SH-SY5Y (cell line): ENCODE measurements at regions not wholly inside any gene's neighbourhood (a gene's known extent, or its start where the extent isn't known, plus 50 kb on each side); places are given as distances from the start of the nearest gene placed in this dataset.

ENCODE experiments used
- GATA2 ChIP-seq: IDR thresholded peaks from 2 replicates; pipeline ENCODE4 v1.6.1; 2011; ENCODE audit warnings: mild to moderate bottlenecking, low read depth, low read length
- GATA3 ChIP-seq: IDR thresholded peaks from 2 replicates; pipeline ENCODE4 v1.6.1; 2011; ENCODE audit warnings: low read depth, mild to moderate bottlenecking, low read length, moderate library complexity

DNA sequence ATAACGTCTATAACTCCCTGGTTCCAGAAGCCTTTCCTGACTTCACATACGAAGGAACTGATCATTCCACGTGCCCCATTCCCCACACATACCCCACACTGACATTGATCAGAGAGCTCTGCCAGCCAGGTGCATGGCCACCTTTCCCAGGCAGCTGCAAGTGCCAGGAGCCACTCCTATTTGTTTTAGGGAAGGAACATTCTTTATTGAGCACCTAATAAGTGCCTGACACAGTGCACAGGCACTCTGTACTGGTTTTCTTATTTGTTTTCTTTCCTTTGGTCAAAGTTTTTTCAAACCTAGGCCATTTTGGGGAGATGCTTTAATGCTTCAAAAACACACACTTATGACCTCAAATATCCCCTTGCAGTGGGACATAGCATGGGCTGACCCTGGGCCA lies 50.0 kb downstream of the PITPNM2 start:
- TF ChIP-seq GATA2, result no peak
- no peak for TF ChIP-seq GATA3

DNA sequence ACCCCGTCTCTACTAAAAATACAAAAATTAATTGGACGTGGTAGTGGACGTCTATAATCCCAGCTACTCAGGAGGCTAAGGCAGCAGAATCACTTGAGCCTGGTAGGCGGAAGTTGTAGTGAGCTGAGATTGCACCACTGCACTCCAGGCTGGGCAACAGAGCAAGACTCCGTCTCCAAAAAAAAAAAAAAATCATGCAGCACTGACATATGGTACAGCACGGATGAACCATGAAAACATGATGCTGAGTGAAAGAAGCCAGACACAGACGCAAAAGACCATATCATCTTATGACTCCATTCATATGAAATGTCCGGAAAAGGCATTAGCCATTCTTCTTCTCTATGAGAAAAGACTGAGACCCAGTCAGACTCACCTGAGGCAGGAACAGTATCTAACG lies 50.4 kb downstream of the PITPNM2 start:
- TF ChIP-seq GATA2 (no peak), GATA3 (no peak)

DNA sequence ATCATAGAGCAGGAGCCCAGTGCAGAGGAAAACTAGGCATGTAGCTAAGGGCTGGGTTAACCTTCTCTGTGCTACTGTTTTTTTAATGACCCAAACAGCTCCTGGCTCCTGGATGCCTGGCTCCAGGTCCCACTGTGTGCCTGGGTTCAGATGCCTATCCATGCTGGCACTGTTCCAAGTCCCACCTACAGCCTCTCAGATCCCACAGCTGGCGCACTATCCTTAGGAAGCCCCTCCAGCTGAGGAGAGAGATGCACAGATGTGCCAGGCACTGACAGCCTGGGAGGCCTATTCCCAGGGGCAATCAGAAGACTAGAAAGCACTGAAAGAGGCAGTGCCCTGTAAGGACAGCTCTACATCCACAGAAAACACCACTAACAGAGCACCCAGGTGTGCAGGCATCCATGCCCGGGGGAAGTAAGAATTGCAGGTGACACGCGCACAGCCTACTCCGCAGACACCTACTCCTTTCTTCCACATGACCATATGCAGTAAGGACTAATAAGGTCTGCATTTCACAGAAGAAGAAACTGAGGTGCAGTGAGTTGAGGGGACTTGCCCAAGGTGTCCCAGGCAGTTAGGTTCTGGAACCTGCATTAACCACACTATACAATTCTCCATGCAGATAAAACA lies 51.2 kb downstream of the PITPNM2 start:
- peak; percentile 37; the same call in 1 of the 2 replicates for TF ChIP-seq GATA2
- TF ChIP-seq GATA3, result no peak

DNA sequence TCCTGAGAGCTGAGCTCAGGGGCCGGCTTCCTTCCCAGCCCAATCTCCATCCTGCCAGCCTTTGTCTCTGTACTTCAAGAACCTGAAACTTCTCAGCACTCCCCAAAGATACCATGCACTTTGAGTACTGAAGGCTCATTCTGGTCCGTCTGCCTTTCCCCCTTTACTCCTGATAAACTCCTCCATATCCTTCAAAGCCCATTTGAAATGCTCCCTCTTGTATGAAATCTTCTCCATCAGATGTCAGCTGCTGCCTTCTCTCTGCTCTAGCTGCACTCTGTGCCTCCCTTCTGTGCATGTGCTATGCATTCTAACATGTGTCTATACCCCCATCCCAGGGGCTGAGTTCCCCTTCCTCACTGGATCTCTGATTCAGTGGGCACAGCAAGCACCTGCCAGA lies 52.1 kb downstream of the PITPNM2 start:
- TF ChIP-seq GATA3 (no peak), GATA2 (no peak)

DNA sequence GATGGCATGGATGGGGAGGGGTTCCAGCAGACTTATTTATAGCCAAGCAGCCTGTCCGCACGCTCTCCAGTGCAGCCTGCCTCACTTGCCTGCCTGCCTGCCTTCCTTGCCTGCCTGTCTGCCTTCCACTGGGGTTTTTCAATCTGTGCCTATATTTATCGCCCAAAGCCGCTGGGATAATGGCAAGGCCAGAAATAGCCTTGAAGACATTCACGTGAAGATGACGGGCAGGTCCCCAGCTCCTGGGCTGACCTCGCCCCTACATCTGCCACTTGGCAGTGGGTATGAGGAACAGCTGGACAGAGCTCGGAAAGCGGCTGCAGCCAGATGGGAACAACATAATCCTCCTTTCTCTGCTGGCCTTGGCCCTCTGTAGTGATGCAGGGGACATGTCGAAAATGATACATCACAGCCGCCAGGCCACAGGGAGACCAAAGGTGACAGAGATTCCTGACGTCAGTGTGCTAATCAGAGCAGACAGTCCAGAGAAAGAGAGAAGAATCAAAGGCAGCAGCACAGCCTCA lies 53.3 kb downstream of the PITPNM2 start:
- TF ChIP-seq GATA3, result no peak
- TF ChIP-seq GATA2, result no peak

DNA sequence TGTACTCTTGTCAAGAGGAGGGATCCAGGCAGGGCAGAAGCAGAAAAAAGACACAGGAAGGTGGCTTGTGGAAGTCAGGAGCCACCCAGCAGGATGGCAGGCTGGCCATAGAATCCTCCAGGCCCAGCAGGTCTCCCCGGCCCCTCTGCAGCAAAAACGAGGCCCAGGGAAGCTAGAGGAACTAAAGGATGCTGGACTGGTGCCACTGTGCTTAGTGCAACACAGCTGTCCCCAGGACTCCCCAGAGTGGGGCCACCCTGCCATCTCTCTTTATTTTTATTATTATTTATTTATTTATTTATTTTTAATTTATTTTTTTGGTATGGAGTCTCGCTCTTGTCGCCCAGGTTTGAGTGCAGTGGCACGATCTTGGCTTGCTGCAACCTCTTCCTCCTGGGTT lies 54.1 kb downstream of the PITPNM2 start:
- no peak for TF ChIP-seq GATA2
- TF ChIP-seq GATA3, result no peak

DNA sequence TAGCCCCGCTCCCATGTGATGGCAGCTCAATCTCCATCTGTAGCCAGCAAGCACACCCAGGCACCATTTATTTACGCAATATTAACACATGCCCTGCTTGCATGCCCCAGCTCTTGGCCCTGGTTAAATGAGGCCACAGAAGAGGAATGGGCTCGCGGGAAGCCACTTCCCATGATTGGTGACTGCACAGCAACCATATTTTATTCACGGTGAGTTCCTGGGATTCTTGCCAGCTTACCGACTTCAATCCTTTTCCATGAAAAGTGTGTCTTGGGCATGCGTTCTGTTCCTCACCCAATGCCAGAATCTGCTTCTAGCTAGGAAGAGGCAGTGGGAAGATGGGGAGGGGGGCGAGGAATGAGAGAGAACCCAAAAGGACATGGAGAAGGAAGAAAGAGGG lies 54.7 kb downstream of the PITPNM2 start:
- TF ChIP-seq GATA2 (no peak), GATA3 (no peak)

DNA sequence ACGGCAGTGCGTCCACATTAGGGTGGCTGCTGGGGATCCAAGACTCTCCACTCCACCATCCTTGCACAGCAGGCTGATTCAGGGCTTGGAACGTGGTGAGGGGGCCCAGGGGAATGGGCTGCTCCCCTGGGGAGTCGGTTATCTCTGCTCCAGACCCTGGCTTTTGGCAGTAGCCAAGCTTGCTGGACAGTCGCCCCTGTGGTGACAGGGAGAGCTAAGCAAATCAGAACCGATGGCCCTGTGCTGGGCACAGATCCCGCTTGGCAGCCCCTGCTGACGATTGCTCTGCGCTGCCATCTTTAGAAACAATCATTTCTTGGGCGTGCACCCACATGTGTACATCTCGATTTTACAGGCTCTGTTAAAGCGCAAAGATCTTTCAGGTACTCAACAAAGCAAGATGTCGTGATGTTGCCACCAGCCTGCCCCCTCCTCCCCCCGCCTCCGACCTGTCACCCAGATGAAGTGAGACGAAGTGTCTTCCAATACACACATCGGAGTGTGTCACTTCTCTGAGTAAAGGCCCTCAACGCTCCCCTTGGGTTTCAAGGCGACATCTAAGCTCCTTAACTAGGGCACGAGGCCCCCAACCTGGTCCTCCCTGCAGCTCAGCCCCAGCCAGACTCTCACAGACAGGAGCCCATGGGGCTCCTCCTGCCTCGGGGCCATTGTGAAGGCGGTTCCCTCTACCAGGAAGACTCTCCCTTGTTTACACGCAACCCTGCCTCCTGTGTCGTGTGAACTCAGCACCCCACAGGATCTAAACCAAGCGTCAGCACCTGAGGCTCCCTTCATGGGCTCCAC lies 55.6 kb downstream of the PITPNM2 start:
- TF ChIP-seq GATA3, result no peak

DNA sequence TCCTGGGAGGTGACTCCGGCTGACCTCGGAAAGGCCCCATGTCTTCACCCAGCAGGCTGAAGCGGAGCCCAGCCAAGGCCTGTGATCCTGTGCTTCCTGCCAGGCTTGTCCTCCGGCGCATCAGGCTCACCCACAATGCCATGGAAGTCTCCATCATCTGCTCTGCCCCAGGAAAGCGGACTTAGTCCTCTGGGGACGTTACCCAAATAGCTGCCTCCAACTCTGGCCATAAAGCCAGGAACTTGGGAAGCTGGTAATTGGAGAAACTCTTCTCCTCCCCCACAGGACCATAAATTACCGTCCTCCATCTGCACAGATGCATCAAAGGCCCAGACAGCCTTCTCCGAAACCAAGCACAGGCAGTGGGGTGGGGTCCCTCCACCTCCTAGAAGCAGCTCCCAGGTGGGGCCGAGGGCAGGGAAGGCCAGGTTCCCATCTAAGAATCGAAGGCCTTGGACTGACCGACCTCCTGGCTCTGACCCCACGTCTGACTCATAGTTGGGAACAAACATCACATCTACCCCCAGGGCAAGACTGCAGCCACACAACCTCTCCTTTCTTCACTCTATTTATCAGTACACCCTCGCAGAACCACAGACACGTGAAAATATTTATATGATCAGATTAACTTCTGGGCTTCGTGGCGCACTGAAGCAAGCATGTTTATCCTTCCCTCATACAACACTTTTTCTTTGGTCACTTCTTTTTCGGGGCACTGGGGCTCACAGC lies 56.4 kb downstream of the PITPNM2 start:
- no peak for TF ChIP-seq GATA3
- no peak for TF ChIP-seq GATA2

DNA sequence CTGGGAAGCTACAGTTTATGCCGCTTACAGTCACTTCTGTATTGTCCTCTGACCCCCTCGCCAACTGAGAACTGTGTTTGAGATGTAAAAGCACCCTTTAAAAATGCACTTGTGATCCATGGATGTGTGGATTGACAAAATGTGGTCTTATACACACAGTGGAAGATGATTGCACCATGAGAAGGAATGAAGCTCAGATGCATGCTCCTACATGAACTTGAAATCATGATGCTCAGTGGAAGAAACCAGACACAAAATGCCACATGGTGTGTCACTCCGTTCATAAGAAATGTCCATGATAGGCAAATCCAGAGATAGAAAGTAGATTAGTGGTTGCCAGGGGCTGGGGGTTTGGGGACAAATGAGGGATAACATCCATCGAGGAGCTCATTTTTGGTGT lies 58.0 kb downstream of the PITPNM2 start:
- TF ChIP-seq GATA3, result no peak
- no peak for TF ChIP-seq GATA2

DNA sequence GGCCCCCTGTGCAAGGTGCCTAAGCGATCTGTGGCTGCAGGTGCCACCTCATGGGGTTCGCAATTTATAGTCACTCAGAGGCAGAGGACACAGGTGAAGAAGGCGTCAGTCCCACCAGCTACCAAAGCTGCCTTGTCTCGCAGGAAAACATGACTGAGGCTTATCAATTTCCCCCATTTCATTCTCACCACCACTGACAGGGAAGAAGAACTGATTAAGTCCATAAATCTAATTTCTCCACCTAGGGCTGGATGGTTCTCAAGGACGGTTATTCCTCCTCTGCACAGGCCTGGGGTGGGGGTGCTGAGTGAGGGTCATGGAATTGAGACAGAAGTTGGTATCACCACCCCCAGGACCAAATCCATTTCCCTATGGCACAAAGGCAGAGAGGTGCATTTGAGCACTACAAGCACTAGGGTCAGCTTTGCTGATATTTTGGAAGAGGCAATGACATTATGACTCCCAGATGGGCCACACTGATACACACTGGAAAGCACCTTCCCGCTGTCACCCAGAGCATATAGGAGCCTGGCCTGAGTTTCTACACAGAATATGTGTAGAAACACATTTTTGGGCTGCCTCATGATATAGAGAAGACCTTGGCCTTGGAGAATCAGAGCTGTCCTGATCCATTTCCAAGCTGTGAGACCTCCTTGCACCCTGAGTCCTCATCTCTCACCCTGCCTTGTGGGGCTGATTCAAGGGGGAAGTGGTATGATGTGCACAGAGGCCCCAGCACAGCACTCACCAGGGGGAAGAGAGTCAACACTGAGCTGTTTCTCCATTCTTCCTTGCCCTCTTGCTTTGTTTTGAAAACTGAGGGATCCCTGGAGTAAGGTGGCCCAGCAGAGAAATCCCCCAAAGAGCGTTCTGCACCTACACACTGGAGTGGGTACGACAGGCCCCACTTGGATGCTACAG lies 59.4 kb downstream of the PITPNM2 start:
- no peak for TF ChIP-seq GATA3
- TF ChIP-seq GATA2, result no peak

DNA sequence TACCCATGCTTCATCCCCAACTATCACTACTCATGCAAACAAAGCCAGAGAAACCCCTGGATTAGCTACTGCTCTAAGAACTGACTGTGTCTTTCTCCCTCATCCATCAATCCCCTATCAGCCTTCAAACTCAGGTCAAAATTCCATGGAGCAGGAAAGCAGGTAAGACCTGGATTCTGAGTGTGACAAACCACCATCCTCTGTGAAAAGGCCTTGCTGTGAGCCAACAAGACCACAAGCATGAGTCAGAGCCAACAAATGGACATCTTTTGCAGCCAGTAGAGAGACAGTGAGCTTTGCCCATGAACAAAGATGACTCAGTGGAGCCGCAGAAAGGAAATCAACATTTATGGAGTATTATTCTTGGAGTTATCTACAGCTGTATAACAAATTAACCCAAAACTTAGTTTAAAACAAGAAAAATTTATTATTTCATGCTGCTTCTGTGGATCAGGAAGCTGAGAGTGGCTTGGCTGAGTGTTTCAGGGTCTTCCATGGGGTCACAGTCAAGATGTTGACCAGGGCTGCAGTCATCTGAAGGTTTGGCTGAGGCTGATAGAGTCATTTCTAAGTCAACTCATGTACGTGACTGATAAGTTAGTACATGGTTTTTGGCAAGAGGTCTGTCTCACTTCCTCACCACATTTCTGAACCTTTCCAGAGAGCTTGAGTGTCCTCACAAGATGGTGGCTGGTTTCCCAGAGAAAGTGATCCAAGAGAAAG lies 61.1 kb downstream of the PITPNM2 start:
- no peak for TF ChIP-seq GATA3
- TF ChIP-seq GATA2, result no peak

DNA sequence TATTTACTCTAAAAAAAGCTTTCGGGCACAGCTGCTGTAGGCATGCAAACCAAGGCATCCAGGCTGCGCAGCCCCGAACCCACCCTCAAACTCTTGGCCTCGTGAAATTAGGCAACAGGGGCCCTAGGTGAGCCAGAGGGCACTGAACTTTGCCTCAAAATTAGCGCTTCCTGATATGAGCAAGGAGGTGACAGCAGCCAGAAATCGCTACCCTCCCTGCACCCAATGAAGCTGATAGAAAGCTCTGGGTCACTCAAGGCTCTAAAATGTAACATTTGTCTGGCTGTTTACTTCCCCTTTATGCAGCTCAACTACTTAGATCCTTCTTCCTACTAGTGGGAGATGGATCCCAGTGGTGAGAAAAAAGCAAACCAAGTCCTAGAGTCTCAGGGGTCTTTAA lies 61.8 kb downstream of the PITPNM2 start:
- TF ChIP-seq GATA2 (no peak), GATA3 (no peak)
